ENCODE measurements at regions not wholly inside any gene's neighbourhood (a gene's known extent, or its start where the extent isn't known, plus 50 kb on each side); places are given as distances from the start of the nearest gene placed in this dataset.
"Not testable (repeated sequence)": the region's sequence is repeated elsewhere in the genome, so short reads cannot be mapped to it uniquely, and the experiment has no call there.

- not testable (repeated sequence) for DNase-seq (ENCODE audit: low read depth in 2 of 2)
Measured at GRCh38 chr2:158866082-158866481, 71.0 kb downstream of the DAPL1 start.

GRCh38 chr2:158867531-158868191, 72.5 kb downstream of the DAPL1 start:
- not testable (repeated sequence) for DNase-seq (ENCODE audit: low read depth in 2 of 2)

- DNase-seq (ENCODE audit: low read depth in 2 of 2) = not testable (repeated sequence)
Measured at GRCh38 chr2:158868386-158868785, 73.3 kb downstream of the DAPL1 start.

- not testable (repeated sequence) for DNase-seq (ENCODE audit: low read depth in 2 of 2)
Measured at GRCh38 chr2:158869122-158869521, 74.0 kb downstream of the DAPL1 start.

GRCh38 chr2:158869609-158870008, 74.5 kb downstream of the DAPL1 start:
- DNase-seq (ENCODE audit: low read depth in 2 of 2) = not testable (repeated sequence)

GRCh38 chr2:158878003-158878402, 82.9 kb downstream of the DAPL1 start:
- DNase-seq (ENCODE audit: low read depth in 2 of 2) = no peak

GRCh38 chr2:158879229-158879903, 84.2 kb downstream of the DAPL1 start:
- DNase-seq (ENCODE audit: low read depth in 2 of 2) = no peak

GRCh38 chr2:158882297-158882696, 86.1 kb upstream of the TANC1 start:
- DNase-seq (ENCODE audit: low read depth in 2 of 2) = no peak

- DNase-seq (ENCODE audit: low read depth in 2 of 2) = not testable (repeated sequence)
Measured at GRCh38 chr2:158884552-158884951, 83.9 kb upstream of the TANC1 start.

- DNase-seq (ENCODE audit: low read depth in 2 of 2) = peak in 1 of 2 donors; percentile 30
Measured at GRCh38 chr2:158885018-158885678, 83.3 kb upstream of the TANC1 start.

GRCh38 chr2:158885679-158886050, 82.8 kb upstream of the TANC1 start:
- not testable (repeated sequence) for DNase-seq (ENCODE audit: low read depth in 2 of 2)

- no peak for DNase-seq (ENCODE audit: low read depth in 2 of 2)
Measured at GRCh38 chr2:158889135-158889853, 79.1 kb upstream of the TANC1 start.

- DNase-seq (ENCODE audit: low read depth in 2 of 2) = no peak
Measured at GRCh38 chr2:158890296-158890905, 78.0 kb upstream of the TANC1 start.

- no peak for DNase-seq (ENCODE audit: low read depth in 2 of 2)
Measured at GRCh38 chr2:158893026-158893425, 75.4 kb upstream of the TANC1 start.

- no peak for DNase-seq (ENCODE audit: low read depth in 2 of 2)
Measured at GRCh38 chr2:158893474-158893873, 75.0 kb upstream of the TANC1 start.

GRCh38 chr2:158894078-158894477, 74.4 kb upstream of the TANC1 start:
- DNase-seq (ENCODE audit: low read depth in 2 of 2) = no peak

- no peak for DNase-seq (ENCODE audit: low read depth in 2 of 2)
Measured at GRCh38 chr2:158894572-158894971, 73.9 kb upstream of the TANC1 start.

- no peak for DNase-seq (ENCODE audit: low read depth in 2 of 2)
Measured at GRCh38 chr2:158900345-158900744, 68.1 kb upstream of the TANC1 start.

GRCh38 chr2:158902005-158902398, 66.4 kb upstream of the TANC1 start:
- no peak for DNase-seq (ENCODE audit: low read depth in 2 of 2)

- DNase-seq (ENCODE audit: low read depth in 2 of 2) = no peak
Measured at GRCh38 chr2:158903711-158904405, 64.6 kb upstream of the TANC1 start.

- no peak for DNase-seq (ENCODE audit: low read depth in 2 of 2)
Measured at GRCh38 chr2:158904627-158905177, 63.7 kb upstream of the TANC1 start.
